Right ventricle myocardium inferior (tissue), 1 donor: ENCODE measurements at regions not wholly inside any gene's neighbourhood (a gene's known extent, or its start where the extent isn't known, plus 50 kb on each side); places are given as distances from the start of the nearest gene placed in this dataset.
"Not testable (repeated sequence)": the region's sequence is repeated elsewhere in the genome, so short reads cannot be mapped to it uniquely, and the experiment has no call there.

ENCODE experiments used
- ATAC-seq: fragments of 200-7000 bp; cut with Tn5 transposase; one replicate; pipeline ENCODE4 v1.9.1; 2020; ENCODE audit warnings: mild to moderate bottlenecking, moderate library complexity
- DNase-seq: peaks from one replicate; pipeline ENCODE4 v3.0.0; 2021; ENCODE audit errors: missing footprints
- intact Hi-C: fragments of 100-400 bp; cut with DNase I; formaldehyde crosslinking; loops from one replicate; pipeline ENCODE4 v1.11.0; 2022
- donor health status: DM: no; HTN: yes; CAD: no; lungs with severe emphysema.

DNA sequence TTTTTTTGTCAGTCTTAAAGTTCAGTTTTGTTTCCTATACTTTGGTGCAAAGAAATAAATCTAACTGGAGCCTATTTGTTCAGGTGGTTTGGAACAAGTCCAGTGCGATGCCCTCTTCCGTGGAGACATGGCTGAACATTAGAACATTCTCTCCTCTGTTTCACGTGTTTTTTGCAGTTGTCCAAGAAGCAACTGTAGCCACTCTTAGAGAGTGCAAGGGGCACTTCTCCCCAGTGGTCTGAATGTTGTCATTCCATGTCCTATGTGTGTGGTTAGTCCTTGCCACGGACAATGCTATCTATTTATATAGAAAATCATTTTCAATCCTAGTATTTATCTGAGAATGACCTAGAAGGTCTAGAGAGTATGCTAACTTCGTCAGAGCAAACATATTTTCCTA is 1232.5 kb upstream of the SEL1L start:
- intact Hi-C loops: no loop called here
- DNase-seq: no peak
- no peak for ATAC-seq

- no peak for ATAC-seq
Observed at GRCh38 chr14:82766996-82767395, 1233.3 kb upstream of the SEL1L start.

DNA sequence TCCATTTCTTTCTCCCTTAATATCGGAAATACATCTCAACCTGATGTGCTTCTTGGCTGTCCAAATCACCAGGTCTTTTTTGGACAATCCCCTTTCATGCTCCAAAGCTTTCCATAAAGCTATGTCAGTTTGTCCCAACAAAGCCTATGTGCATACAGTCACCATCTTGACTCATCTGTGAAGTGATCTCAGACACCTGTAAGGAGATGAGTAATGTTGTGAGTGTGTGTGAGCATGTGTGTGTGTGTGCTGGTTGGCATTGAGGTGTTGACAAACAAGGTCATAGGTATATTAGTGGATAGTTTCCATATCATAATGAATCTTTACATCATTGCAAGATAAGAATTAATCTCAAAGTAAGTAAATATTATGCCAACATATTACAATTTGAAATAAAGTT is 1243.3 kb upstream of the SEL1L start:
- intact Hi-C loops: no loop called here
- ATAC-seq (no peak), DNase-seq (no peak)

More at GRCh38 chr14:82766996-82767395, 1233.3 kb upstream of the SEL1L start:
- no peak for DNase-seq
- intact Hi-C loops: no loop called here

- ATAC-seq (no peak), DNase-seq (no peak)
- intact Hi-C loops: no loop called here
Observed at GRCh38 chr14:82778008-82778590, 1244.4 kb upstream of the SEL1L start.

DNA sequence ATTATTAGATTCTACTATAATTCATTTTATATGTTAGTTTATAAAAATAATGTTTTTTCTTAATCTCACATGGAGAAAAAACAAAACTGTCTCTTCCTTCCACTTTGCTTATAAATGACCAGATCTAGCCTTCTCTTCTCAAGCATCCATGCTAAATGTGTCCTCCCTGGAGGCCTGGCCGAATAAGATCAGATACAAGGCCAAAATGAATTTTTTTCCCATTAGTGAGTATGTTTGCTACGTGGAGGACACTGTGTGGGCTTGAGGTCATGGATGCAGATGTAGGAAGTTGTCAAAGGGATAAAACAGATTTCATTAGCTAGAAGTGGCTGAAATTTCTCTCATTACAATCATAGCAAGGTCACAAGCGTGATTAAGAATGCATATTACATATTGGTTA is 1244.9 kb upstream of the SEL1L start:
- intact Hi-C loops: no loop called here
- ATAC-seq: no peak
- DNase-seq: no peak

DNA sequence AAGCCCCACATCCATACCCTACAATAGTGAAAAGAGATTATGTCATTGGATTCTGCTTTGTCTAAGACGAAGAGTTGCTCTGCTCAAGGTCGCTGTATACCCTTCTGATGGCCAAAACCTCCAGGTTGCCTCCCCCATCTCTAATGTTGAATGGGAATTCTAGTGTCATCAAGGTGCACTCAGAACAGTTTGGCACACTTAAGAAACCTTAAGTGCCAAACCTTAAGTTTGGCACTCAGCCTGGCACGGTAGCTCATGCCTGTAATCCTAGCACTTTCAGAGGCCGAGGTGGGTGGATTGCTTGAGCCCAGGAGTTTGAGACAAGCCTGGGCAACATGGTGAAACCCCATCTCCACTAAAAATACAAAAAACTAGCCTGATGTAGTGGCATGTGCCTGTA is 1245.6 kb upstream of the SEL1L start:
- intact Hi-C loops: no loop called here
- ATAC-seq (no peak), DNase-seq (peak; percentile 41)

DNA sequence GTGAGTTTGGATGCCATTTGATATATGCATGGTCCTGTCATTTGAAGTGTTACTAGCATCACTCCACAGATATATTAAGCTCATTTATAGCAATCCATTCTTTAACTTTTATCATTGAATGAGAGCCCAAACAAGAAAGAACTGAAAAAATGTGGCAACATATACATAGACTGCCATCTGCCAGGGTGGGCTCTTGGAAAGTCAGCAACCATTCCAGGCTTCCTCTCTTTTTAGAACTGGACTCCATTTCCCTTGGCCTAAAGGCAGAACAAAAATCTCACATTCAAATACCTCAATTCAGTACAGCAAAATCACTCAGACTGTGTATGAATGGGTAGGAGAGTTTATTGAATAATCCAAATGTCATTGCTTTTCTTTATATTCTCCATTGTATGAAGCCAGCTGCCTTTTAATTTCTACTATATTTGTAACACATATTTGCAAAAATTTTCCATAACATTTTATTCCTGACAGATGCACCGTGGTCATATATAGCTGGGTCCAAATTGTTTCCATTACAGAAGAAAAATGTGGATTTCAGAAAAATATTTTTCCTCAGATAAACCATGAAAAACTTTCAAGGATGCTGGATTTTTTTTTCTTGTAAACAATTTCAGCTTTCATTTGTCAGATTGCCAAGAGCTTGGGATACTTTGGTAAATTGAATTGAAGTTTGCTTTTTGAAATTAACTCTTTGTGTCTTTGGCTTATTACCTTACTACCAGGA is 1252.3 kb upstream of the SEL1L start:
- intact Hi-C loops: no loop called here

GRCh38 chr14:82786483-82786880 is 1252.8 kb upstream of the SEL1L start:
- intact Hi-C loops: no loop called here
- ATAC-seq (no peak), DNase-seq (no peak)

More for the DNA sequence above, 1252.3 kb upstream of the SEL1L start:
- ATAC-seq: no peak
- no peak for DNase-seq

GRCh38 chr14:82796086-82796485 is 1262.4 kb upstream of the SEL1L start:
- intact Hi-C loops: no loop called here
- ATAC-seq (no peak), DNase-seq (no peak)

GRCh38 chr14:82798276-82798675 is 1264.6 kb upstream of the SEL1L start:
- ATAC-seq (no peak), DNase-seq (no peak)
- intact Hi-C loops: no loop called here

GRCh38 chr14:82805892-82806825 is 1272.5 kb upstream of the SEL1L start:
- no peak for DNase-seq
- ATAC-seq: no peak
- intact Hi-C loops: no loop called here

DNA sequence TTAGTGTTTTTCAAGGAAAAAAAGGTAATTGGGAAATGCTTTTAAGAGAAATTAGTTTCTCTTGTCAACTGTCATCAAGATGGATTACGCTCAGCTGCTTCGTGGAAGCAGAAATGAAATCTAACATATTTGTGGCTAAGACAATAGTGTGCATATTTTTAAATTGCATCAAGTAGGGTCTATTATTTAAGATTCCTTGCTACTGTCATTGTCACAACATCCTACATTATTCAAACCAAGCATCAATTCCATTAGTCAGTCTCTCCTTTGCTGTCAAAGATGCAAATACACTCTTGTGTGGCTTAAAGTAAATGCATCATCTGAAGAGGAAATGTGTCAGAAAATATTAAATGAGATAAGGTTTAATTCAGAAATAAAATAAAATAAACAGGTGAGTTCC is 1277.6 kb upstream of the SEL1L start:
- DNase-seq (no peak), ATAC-seq (no peak)
- intact Hi-C loops: no loop called here

DNA sequence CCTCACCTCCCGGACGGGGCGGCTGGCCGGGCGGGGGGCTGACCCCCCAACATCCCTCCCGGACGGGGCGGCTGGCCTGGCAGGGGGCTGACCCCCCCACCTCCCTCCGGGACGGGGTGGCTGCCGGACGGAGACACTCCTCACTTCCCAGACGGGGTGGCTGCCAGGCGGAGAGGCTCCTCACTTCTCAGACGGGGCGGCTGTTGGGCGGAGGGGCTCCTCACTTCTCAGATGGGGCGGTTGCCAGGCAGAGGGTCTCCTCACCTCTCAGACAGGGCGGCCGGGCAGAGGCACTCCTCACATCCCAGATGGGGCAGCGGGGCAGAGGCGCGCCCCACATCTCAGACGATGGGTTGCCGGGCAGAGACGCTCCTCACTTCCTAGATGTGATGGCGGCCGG is 1280.7 kb upstream of the SEL1L start:
- ATAC-seq, intact Hi-C loops: not testable (repeated sequence)
- peak; percentile 43 for DNase-seq

DNA sequence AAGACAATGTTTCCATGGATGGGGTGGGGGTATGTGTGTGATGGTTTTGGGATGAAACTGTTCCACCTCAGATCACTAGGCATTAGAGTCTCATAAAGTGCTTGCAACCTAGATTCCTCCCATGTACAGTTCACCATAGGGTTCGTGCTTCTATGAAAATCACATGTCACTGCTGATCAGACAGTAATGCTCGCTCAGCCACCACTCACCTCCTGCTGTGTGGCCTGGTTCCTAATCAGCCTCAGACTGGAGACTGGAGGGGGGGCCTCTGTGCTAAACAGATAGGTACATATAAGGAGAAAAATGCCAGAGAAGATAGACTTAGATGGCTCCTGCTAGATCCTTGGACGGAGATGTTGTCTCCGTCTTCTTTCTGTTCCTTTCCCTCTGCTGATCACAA is 1296.9 kb upstream of the SEL1L start:
- intact Hi-C loops: no loop called here
- no peak for ATAC-seq
- DNase-seq: no peak

GRCh38 chr14:82836256-82836950 is 1302.8 kb upstream of the SEL1L start:
- DNase-seq: no peak
- intact Hi-C loops: no loop called here
- ATAC-seq: no peak

DNA sequence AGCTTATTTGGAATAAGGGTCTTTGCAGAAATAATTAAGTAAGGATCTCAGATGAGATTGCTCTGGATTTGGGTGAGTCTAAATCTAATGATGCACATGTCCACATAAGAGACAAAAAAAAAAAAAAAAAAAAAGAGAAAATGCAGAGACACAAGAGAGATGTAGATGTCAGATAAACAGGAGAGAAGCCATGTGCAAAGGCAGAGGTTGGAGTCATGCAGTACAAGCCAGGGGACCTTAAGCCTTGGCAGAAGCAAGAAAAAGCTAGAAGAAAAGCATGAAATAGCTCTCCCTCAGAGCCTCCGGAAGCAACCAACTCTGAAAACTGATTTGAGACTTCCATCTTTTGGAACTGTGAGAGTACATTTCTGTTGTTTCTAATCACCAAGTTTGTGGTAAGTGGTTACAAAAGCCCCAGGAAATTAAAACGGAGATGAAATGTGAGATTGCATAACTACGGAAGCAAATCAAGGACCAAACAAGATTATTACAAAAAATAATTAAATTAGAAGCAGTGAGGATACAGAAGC is 1304.0 kb upstream of the SEL1L start:
- DNase-seq (no peak), ATAC-seq (no peak)
- intact Hi-C loops: no loop called here

DNA sequence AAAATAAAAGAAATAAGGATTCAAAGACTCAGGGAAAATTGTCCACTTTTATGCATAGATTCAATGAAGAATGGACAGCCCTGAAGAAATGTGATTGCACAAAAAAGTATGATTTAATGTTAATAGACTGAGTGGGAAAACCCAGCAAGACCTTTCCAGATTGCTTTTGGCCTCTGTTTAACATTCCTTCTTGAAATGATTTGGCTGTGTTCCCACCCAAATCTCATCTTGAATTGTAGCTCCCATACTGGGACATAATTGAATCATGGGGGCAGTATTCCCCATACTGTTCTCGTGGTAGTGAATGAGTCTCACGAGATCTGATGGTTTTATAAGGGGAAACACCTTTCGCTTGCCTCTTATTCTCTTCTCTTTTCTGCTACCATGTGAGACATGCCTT is 1316.9 kb upstream of the SEL1L start:
- DNase-seq: no peak
- no peak for ATAC-seq
- intact Hi-C loops: no loop called here

GRCh38 chr14:82854131-82854530 is 1320.5 kb upstream of the SEL1L start:
- intact Hi-C loops: no loop called here
- ATAC-seq (no peak), DNase-seq (no peak)

DNA sequence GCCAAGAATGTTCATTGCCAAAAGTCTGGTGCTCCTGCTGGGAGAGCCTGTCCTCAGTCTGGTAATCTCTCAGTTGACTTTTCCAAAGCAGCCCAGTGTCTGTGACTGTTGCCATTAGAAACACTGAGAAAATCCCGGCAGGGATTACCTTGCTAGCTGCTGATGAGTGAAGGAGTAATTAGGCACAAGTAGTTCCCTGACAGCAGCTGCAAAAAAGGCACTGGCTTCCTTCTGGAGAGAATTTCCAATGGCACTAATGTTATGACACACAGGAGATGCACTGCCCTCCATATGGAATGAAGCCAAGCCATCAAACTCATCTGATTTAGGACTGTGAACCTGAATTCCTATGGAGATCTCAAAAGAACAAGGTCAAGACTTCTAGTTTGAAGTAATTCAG is 1321.2 kb upstream of the SEL1L start:
- ATAC-seq: no peak
- DNase-seq: no peak
- intact Hi-C loops: no loop called here
